ENCODE measurements at regions not wholly inside any gene's neighbourhood (a gene's known extent, or its start where the extent isn't known, plus 50 kb on each side); places are given as distances from the start of the nearest gene placed in this dataset.
A peak's percentile ranks its signal among the peaks of the same experiment; 100 is the strongest.

DNA sequence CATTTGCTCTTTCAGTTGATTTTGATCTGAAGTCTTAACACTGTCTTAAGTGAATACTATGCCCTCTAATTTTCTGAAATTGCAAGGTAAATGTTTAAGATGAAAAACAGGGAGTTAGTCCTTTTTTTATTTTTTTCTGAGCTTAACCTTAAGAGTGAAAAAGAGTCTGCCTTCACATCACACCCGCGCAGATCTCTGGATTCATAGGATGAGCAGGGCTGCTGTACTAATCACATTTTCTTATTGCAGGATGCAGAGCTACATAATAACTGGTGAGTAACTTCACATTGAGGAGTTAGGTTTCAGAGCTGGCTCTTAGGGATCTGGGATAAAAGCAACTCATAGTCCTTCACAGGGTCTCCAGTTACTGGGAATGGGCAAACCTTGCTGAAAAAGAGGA, 188.7 kb upstream of the ATP1B1 start:
- 86 to 91% (median 86%) methylated on average over 2 of the region's 2 CpGs for WGBS, 3 donors
- Histone ChIP-seq H3K27ac (no peak overlapping the region), H3K4me1 (ENCODE audit: insufficient read depth) (no peaks in the 10 kb centered on the region), H3K36me3 (no peaks in the 10 kb centered on the region), H3K4me3 (no peak overlapping the region), H3K9me3 (no peaks in the 10 kb centered on the region), H3K27me3 (no peaks in the 10 kb centered on the region)
- TF ChIP-seq EP300 (IDR thresholded peaks at IDR 0.05) (no peak), POLR2A (IDR thresholded peaks at IDR 0.05) (no peak)
- TF ChIP-seq, protein P1, sequence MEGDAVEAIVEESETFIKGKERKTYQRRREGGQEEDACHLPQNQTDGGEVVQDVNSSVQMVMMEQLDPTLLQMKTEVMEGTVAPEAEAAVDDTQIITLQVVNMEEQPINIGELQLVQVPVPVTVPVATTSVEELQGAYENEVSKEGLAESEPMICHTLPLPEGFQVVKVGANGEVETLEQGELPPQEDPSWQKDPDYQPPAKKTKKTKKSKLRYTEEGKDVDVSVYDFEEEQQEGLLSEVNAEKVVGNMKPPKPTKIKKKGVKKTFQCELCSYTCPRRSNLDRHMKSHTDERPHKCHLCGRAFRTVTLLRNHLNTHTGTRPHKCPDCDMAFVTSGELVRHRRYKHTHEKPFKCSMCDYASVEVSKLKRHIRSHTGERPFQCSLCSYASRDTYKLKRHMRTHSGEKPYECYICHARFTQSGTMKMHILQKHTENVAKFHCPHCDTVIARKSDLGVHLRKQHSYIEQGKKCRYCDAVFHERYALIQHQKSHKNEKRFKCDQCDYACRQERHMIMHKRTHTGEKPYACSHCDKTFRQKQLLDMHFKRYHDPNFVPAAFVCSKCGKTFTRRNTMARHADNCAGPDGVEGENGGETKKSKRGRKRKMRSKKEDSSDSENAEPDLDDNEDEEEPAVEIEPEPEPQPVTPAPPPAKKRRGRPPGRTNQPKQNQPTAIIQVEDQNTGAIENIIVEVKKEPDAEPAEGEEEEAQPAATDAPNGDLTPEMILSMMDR (IDR thresholded peaks at IDR 0.05) = no peak
- DNase-seq = no peak
- intact Hi-C loops (cut with DNase I) = no loop called here

DNA sequence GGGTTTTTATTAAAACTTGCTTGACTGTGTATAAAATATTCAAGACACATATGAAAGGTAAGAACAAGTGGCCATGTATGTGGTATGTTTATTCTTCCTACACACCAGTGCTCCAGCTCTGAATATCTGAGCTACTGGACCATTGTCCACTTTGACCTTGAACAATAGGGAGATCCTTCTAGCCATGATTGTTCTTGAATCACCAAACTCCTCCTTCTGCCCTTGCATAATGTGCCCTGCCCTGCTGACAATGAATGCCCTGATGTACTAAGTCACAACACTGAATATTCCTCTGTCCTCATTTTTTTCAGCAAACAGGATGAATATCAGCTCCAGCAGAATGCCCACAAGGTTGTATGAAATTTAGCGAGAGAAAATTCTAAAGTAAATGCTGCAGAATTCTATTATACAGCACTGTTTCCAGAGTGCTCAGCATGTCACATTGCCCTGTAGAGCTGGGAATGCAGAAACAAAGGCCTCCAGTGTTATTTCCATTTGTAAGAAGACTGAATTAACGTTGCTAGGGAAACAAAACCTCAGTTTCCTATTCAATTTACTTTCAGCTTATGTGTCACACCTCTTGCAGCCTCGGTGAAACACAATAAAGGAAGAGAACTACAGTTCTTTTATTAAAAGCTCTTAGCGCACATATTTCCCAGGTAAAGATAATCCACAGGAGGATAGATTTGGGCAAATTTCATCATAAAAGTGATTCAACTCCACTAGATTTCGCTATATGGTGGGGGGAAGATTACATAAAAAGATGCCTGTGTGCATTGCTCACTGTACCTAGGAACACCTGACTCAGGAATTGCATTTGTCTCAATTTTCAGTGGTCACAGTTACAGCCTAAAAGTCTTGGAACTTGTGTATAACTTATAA, 187.4 kb upstream of the ATP1B1 start:
- no peaks in the 10 kb centered on the region for H3K36me3 ChIP-seq
- DNase-seq = no peak
- no peak overlapping the region for H3K27ac ChIP-seq
- WGBS, 3 donors = 86 to 92% (median 88%) methylated on average over 5 of the region's 5 CpGs
- TF ChIP-seq POLR2A (IDR thresholded peaks at IDR 0.05) (no peak), EP300 (IDR thresholded peaks at IDR 0.05) (no peak)
- TF ChIP-seq, protein P1 (IDR thresholded peaks at IDR 0.05) = no peak
- no peak overlapping the region for H3K4me3 ChIP-seq
- intact Hi-C loops (cut with DNase I) = no loop called here
- H3K27me3 ChIP-seq = no peaks in the 10 kb centered on the region
- no peaks in the 10 kb centered on the region for H3K4me1 ChIP-seq (ENCODE audit: insufficient read depth)
- no peaks in the 10 kb centered on the region for H3K9me3 ChIP-seq

DNA sequence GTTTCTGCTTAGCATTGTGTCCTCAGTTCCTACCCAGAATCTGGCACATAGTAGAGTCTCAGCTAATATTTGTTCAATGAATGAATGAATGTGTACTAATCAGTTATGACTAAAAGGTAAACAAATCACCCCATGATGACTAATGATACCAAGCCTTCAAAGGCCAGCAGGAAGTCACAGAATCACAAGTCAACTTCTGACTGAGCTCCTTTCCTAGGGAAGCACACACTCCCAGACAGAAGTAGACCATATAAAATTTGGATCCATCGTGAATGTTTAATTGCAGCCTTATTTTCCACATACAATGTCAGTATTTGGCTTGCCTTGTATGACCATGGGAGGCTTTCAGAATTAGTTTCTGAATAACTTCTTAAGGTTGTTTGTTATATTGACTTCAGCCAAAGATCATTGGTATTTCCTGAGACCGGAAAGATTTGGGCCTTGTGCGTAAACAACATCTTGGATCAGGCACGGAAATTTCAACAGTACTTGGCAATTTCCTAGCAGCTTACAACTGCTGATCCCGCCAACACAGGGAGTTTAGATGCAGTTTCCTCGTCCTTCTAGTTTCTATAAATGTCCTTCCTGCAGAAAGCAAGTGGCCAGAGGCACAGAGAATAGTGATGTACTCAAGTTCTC, 185.9 kb upstream of the ATP1B1 start:
- TF ChIP-seq, protein P1 (IDR thresholded peaks at IDR 0.05) = no peak
- TF ChIP-seq EP300 (IDR thresholded peaks at IDR 0.05) (no peak), POLR2A (IDR thresholded peaks at IDR 0.05) (no peak)
- intact Hi-C loops (cut with DNase I) = no loop called here
- H3K36me3 ChIP-seq = no peaks in the 10 kb centered on the region
- 10 to 13% (median 12%) methylated on average over 6 of the region's 6 CpGs for WGBS, 3 donors
- DNase-seq = peak in 1 of 5 donors; percentile 29
- H3K9me3 ChIP-seq = no peaks in the 10 kb centered on the region
- no peak overlapping the region for H3K4me3 ChIP-seq
- no peaks in the 10 kb centered on the region for H3K27me3 ChIP-seq
- no peak overlapping the region for H3K27ac ChIP-seq
- H3K4me1 ChIP-seq (ENCODE audit: insufficient read depth) = no peaks in the 10 kb centered on the region

DNA sequence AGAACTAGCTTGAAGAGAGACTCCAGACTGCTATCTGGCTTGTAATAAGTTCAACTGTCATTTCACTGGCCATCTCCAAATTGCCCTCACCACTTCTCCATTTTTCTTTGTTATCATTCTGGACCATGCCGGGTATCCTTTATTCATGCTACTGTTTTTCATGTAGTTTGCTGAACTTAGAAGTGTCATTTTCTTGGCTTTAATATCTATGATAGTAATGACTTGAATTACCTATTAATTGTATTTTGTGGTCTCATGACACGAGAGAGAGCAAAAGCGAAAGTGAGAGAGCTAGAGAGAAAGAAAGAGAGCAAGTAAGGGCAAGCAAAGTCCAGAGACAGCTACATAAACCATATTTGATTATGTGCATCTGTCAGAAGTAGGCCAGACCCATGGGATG, 184.9 kb upstream of the ATP1B1 start:
- Histone ChIP-seq H3K4me1 (ENCODE audit: insufficient read depth) (no peaks in the 10 kb centered on the region), H3K9me3 (no peaks in the 10 kb centered on the region), H3K4me3 (no peak overlapping the region), H3K27me3 (no peaks in the 10 kb centered on the region), H3K27ac (no peak overlapping the region), H3K36me3 (no peaks in the 10 kb centered on the region)
- 58 to 78% (median 71%) methylated on average over 3 of the region's 3 CpGs for WGBS, 3 donors
- TF ChIP-seq POLR2A (IDR thresholded peaks at IDR 0.05) (no peak), EP300 (IDR thresholded peaks at IDR 0.05) (no peak)
- TF ChIP-seq, protein P1 (IDR thresholded peaks at IDR 0.05) = no peak
- no peak for DNase-seq
- intact Hi-C loops (cut with DNase I) = no loop called here

Measured in ovary (tissue), 7 donors.